Fibroblast of lung (primary cell): ENCODE measurements at regions not wholly inside any gene's neighbourhood (a gene's known extent, or its start where the extent isn't known, plus 50 kb on each side); places are given as distances from the start of the nearest gene placed in this dataset.

Experiments used
- DNase-seq, 2 donors: peaks; one replicate each; pipeline versions ENCODE4 v3.0.0 to v3.0.0-alpha.2; 2010; ENCODE audit warnings: low read depth in 2 of 2
- H2AFZ ChIP-seq: 2 replicates; pipeline ENCODE4 v1.5.1; 2012; ENCODE audit warnings: low read length, control low read depth, inconsistent platforms
- H3K27ac ChIP-seq: 2 replicates; pipeline ENCODE4 v1.5.1; 2011; ENCODE audit warnings: low read length, control low read depth; ENCODE audit not compliant: insufficient read depth
- H3K27me3 ChIP-seq: 2 replicates; pipeline ENCODE4 v1.5.1; 2011; ENCODE audit warnings: mild to moderate bottlenecking, low read length; ENCODE audit not compliant: control insufficient read depth, insufficient read depth
- H3K36me3 ChIP-seq: 2 replicates; pipeline ENCODE4 v1.5.1; 2011; ENCODE audit warnings: low read length; ENCODE audit not compliant: control insufficient read depth, insufficient read depth
- H3K4me1 ChIP-seq: 2 replicates; pipeline ENCODE4 v1.5.1; 2011; ENCODE audit warnings: low read length; ENCODE audit not compliant: control insufficient read depth, insufficient read depth; ENCODE audit errors: extremely low read depth
- H3K4me2 ChIP-seq: 2 replicates; pipeline ENCODE4 v1.5.1; 2011; ENCODE audit warnings: low read length, control low read depth; ENCODE audit not compliant: insufficient read depth; ENCODE audit errors: extremely low read depth
- H3K4me3 ChIP-seq, 4 experiments: fragments of 200-600 bp in 1 of 4; sonication (generic) in 1 of 4; replicated peaks in 1 of 4; 2 replicates each; pipeline ENCODE4 v1.5.1; 2011 to 2016; ENCODE audit warnings: low read length in 4 of 4, low read depth in 3 of 4, mild to moderate bottlenecking in 3 of 4, control low read depth in 2 of 4, inconsistent platforms in 1 of 4, mixed read lengths in 1 of 4; ENCODE audit not compliant: insufficient read depth in 1 of 4; ENCODE audit errors: control extremely low read depth in 1 of 4
- H3K79me2 ChIP-seq: 2 replicates; pipeline ENCODE4 v1.5.1; 2012; ENCODE audit warnings: mild to moderate bottlenecking, low read length, inconsistent platforms; ENCODE audit not compliant: control insufficient read depth, insufficient read depth
- H3K9ac ChIP-seq: 2 replicates; pipeline ENCODE4 v1.5.1; 2011; ENCODE audit warnings: mild to moderate bottlenecking, low read length, control low read depth; ENCODE audit not compliant: insufficient read depth
- H3K9me3 ChIP-seq: 2 replicates; pipeline ENCODE4 v1.5.1; 2012; ENCODE audit warnings: low read depth, low read length; ENCODE audit not compliant: control insufficient read depth, insufficient read depth
- H4K20me1 ChIP-seq: 2 replicates; pipeline ENCODE4 v1.5.1; 2011; ENCODE audit warnings: low read length; ENCODE audit not compliant: control insufficient read depth, insufficient read depth; ENCODE audit errors: extremely low read depth
- CTCF ChIP-seq, 2 donors: IDR thresholded peaks in 1 of 2; conservative IDR thresholded peaks in 1 of 2; 1 replicate in 1 of 2; 2 replicates in 1 of 2; pipeline ENCODE4 v1.5.1; 2011 to 2012; ENCODE audit warnings: low read length in 2 of 2, control low read depth in 1 of 2, inconsistent platforms in 1 of 2, low read depth in 1 of 2, mild to moderate bottlenecking in 1 of 2
- EZH2 ChIP-seq: IDR thresholded peaks from 2 replicates; pipeline ENCODE4 v1.5.1; 2012; ENCODE audit warnings: low read length, control low read depth, mild to moderate bottlenecking; ENCODE audit errors: missing control alignments

GRCh38 chr21:32135401-32136363, 143.2 kb downstream of the MIS18A start:
- Histone ChIP-seq H3K9me3 (no peaks in the 10 kb centered on the region), H3K27ac (no peak overlapping the region), H2AFZ (no peak overlapping the region), H3K4me2 (peak overlapping the region; percentile 59), H3K4me1 (peaks cover 2% of the 10 kb centered on the region), H3K27me3 (no peaks in the 10 kb centered on the region), H3K4me3 (no peak overlapping the region), H4K20me1 (no peaks in the 10 kb centered on the region), H3K9ac (no peak overlapping the region), H3K79me2 (no peaks in the 10 kb centered on the region), H3K36me3 (no peaks in the 10 kb centered on the region)
- TF ChIP-seq EZH2 (no peak), CTCF (conservative IDR thresholded peaks at IDR 0.05 in 1 of 2, IDR thresholded peaks at IDR 0.05 in 1 of 2; ENCODE audit: low read depth in 1 of 2, low read length in 2 of 2) (no peak)
- peak in 1 of 2 donors; percentile 57 for DNase-seq

- no peaks in the 10 kb centered on the region for H3K36me3 ChIP-seq
- no peaks in the 10 kb centered on the region for H3K79me2 ChIP-seq
- no peak overlapping the region for H3K27ac ChIP-seq
- no peak for DNase-seq
- no peaks in the 10 kb centered on the region for H4K20me1 ChIP-seq
- no peak for TF ChIP-seq EZH2
- H3K27me3 ChIP-seq = no peaks in the 10 kb centered on the region
- peak overlapping the region; percentile 44 for H3K4me2 ChIP-seq
- H3K9ac ChIP-seq = no peak overlapping the region
- no peak overlapping the region for H3K4me3 ChIP-seq
- H2AFZ ChIP-seq = no peak overlapping the region
- H3K9me3 ChIP-seq = no peaks in the 10 kb centered on the region
- H3K4me1 ChIP-seq = peaks cover 2% of the 10 kb centered on the region
These were observed 144.3 kb downstream of the MIS18A start for GRCh38 chr21:32134441-32135130.

GRCh38 chr21:32132881-32133280, 146.0 kb downstream of the MIS18A start:
- DNase-seq = no peak
- H4K20me1 ChIP-seq = no peaks in the 10 kb centered on the region
- no peak overlapping the region for H3K4me2 ChIP-seq
- H3K79me2 ChIP-seq = no peaks in the 10 kb centered on the region
- no peak overlapping the region for H3K4me3 ChIP-seq
- H3K9ac ChIP-seq = no peak overlapping the region
- H3K27me3 ChIP-seq = no peaks in the 10 kb centered on the region
- no peak overlapping the region for H2AFZ ChIP-seq
- TF ChIP-seq EZH2 (no peak), CTCF (conservative IDR thresholded peaks at IDR 0.05 in 1 of 2, IDR thresholded peaks at IDR 0.05 in 1 of 2; ENCODE audit: low read depth in 1 of 2, low read length in 2 of 2) (no peak)
- H3K9me3 ChIP-seq = no peaks in the 10 kb centered on the region
- H3K27ac ChIP-seq = no peak overlapping the region
- H3K4me1 ChIP-seq = peaks cover 2% of the 10 kb centered on the region
- no peaks in the 10 kb centered on the region for H3K36me3 ChIP-seq
